ENCODE measurements at regions not wholly inside any gene's neighbourhood (a gene's known extent, or its start where the extent isn't known, plus 50 kb on each side); places are given as distances from the start of the nearest gene placed in this dataset.
"Not testable (repeated sequence)": the region's sequence is repeated elsewhere in the genome, so short reads cannot be mapped to it uniquely, and the experiment has no call there.

- DNase-seq = not testable (repeated sequence)
These were observed 289.4 kb downstream of the CNTNAP3B start for GRCh38 chr9:41839786-41840185.

GRCh38 chr9:41838953-41839352 is 290.3 kb downstream of the CNTNAP3B start:
- not testable (repeated sequence) for DNase-seq

GRCh38 chr9:41838562-41838851 is 290.7 kb downstream of the CNTNAP3B start:
- DNase-seq = not testable (repeated sequence)

- not testable (repeated sequence) for DNase-seq
These were observed 291.3 kb downstream of the CNTNAP3B start for GRCh38 chr9:41837684-41838561.

GRCh38 chr9:41833108-41833507 is 296.1 kb downstream of the CNTNAP3B start:
- not testable (repeated sequence) for DNase-seq

GRCh38 chr9:41824723-41825122 is 304.5 kb downstream of the CNTNAP3B start:
- not testable (repeated sequence) for DNase-seq

GRCh38 chr9:41802706-41803105 is 326.5 kb downstream of the CNTNAP3B start:
- not testable (repeated sequence) for DNase-seq

GRCh38 chr9:41798684-41799083 is 330.5 kb downstream of the CNTNAP3B start:
- DNase-seq = not testable (repeated sequence)

GRCh38 chr9:41790719-41791363 is 338.4 kb downstream of the CNTNAP3B start:
- peak in 1 of 2 donors; percentile 36 for DNase-seq

GRCh38 chr9:41790007-41790406 is 339.2 kb downstream of the CNTNAP3B start:
- not testable (repeated sequence) for DNase-seq

GRCh38 chr9:41789387-41789786 is 339.8 kb downstream of the CNTNAP3B start:
- DNase-seq = not testable (repeated sequence)

- peak in 1 of 2 donors; percentile 54 for DNase-seq
These were observed 341.3 kb downstream of the CNTNAP3B start for GRCh38 chr9:41787951-41788350.

- DNase-seq = not testable (repeated sequence)
These were observed 342.0 kb downstream of the CNTNAP3B start for GRCh38 chr9:41787270-41787669.

GRCh38 chr9:41784006-41784405 is 345.2 kb downstream of the CNTNAP3B start:
- DNase-seq = not testable (repeated sequence)

GRCh38 chr9:41783070-41783810 is 346.0 kb downstream of the CNTNAP3B start:
- DNase-seq = not testable (repeated sequence)

GRCh38 chr9:41781899-41782298 is 347.3 kb downstream of the CNTNAP3B start:
- not testable (repeated sequence) for DNase-seq

GRCh38 chr9:41779897-41780406 is 349.3 kb downstream of the CNTNAP3B start:
- DNase-seq = not testable (repeated sequence)

GRCh38 chr9:41779192-41779591 is 350.0 kb downstream of the CNTNAP3B start:
- DNase-seq = not testable (repeated sequence)

- not testable (repeated sequence) for DNase-seq
These were observed 350.6 kb downstream of the CNTNAP3B start for GRCh38 chr9:41778535-41779071.

- DNase-seq = not testable (repeated sequence)
These were observed 351.7 kb downstream of the CNTNAP3B start for GRCh38 chr9:41777536-41777935.

- not testable (repeated sequence) for DNase-seq
These were observed 356.7 kb downstream of the CNTNAP3B start for GRCh38 chr9:41772541-41772940.

GRCh38 chr9:41771693-41772092 is 357.5 kb downstream of the CNTNAP3B start:
- not testable (repeated sequence) for DNase-seq
